Bronchial epithelial cell (primary cell): ENCODE measurements at regions not wholly inside any gene's neighbourhood (a gene's known extent, or its start where the extent isn't known, plus 50 kb on each side); places are given as distances from the start of the nearest gene placed in this dataset.

ENCODE experiments used
- DNase-seq: peaks from one replicate; pipeline ENCODE4 v3.0.0-alpha.2; 2010; ENCODE audit warnings: low read depth
- FAIRE-seq: peaks from 2 replicates; lab custom pipeline; 2011; peaks lifted over from hg19 to GRCh38; lab: Jason Lieb, UNC
- H3K27me3 ChIP-seq: 2 replicates; pipeline ENCODE4 v1.5.1; 2011; ENCODE audit warnings: low read length; ENCODE audit not compliant: control insufficient read depth, insufficient read depth
- H3K36me3 ChIP-seq: 2 replicates; pipeline ENCODE4 v1.5.1; 2011; ENCODE audit warnings: low read length; ENCODE audit not compliant: control insufficient read depth, insufficient read depth
- H3K4me3 ChIP-seq: 2 replicates; pipeline ENCODE4 v1.5.1; 2011; ENCODE audit warnings: mild to moderate bottlenecking, low read depth, low read length, control low read depth
- CTCF ChIP-seq: IDR thresholded peaks from 2 replicates; pipeline ENCODE4 v1.5.1; 2011; ENCODE audit warnings: mild to moderate bottlenecking, moderate library complexity, low read length, control low read depth, inconsistent platforms; ENCODE audit not compliant: insufficient read depth, severe bottlenecking

GRCh38 chr16:79750311-79750710 lies 149.8 kb upstream of the MAF start:
- FAIRE-seq (no peak), DNase-seq (no peak)
- TF ChIP-seq CTCF = no peak
- no peak overlapping the region for H3K4me3 ChIP-seq
- no peaks in the 10 kb centered on the region for H3K36me3 ChIP-seq
- H3K27me3 ChIP-seq = no peaks in the 10 kb centered on the region

GRCh38 chr16:79748629-79749028 lies 148.1 kb upstream of the MAF start:
- FAIRE-seq = no peak
- TF ChIP-seq CTCF = no peak
- no peaks in the 10 kb centered on the region for H3K36me3 ChIP-seq

GRCh38 chr16:79747688-79748087 lies 147.2 kb upstream of the MAF start:
- Histone ChIP-seq H3K27me3 (no peaks in the 10 kb centered on the region), H3K36me3 (no peaks in the 10 kb centered on the region), H3K4me3 (no peak overlapping the region)
- no peak for TF ChIP-seq CTCF
- DNase-seq (peak; percentile 52), FAIRE-seq (no peak)

More at GRCh38 chr16:79748629-79749028, 148.1 kb upstream of the MAF start:
- no peak for DNase-seq
- Histone ChIP-seq H3K27me3 (no peaks in the 10 kb centered on the region), H3K4me3 (no peak overlapping the region)

- TF ChIP-seq CTCF = no peak
- Histone ChIP-seq H3K36me3 (no peaks in the 10 kb centered on the region), H3K4me3 (no peak overlapping the region), H3K27me3 (no peaks in the 10 kb centered on the region)
- DNase-seq (no peak), FAIRE-seq (no peak)
These were observed 139.7 kb upstream of the MAF start for GRCh38 chr16:79740252-79740651.

DNA sequence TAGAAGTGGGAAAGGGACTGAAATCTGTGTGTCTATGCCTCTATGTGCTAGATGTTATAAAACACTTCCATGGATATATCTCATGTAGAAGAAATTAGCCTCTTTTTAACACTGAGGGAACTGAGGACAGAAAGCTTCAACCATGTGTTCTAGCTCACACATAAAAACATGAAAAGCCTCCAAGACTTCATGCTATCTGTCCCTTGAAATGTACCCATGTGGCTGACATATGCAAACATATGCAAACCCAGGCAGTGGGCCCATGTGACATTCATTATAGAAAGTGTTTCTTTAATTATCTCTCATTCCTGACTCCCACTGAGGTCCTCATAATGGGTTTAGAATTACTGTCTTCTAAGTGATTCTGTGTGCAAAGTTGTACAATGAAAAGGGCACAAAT lies 134.7 kb upstream of the MAF start:
- Histone ChIP-seq H3K36me3 (no peaks in the 10 kb centered on the region), H3K4me3 (no peak overlapping the region), H3K27me3 (peaks cover 2% of the 10 kb centered on the region)
- DNase-seq (no peak), FAIRE-seq (no peak)
- no peak for TF ChIP-seq CTCF

DNA sequence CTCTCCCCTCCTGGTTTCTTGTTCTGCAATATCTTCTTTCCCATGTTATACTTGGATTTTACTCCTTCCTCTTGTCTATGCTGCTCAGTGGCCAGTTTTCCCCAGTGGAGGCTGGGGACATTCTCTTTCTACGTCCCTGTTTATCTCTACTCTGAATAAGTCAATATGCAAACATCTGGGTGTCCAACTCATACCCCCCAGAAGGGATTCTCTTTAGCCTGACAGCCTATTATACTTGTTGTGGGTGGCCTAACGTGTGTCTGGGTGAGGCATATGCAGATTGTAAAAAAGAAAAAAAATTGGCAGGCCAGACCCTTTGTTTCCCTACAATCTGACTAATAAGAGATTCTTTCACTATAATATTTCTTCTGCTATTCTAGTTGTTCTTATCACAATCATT lies 134.2 kb upstream of the MAF start:
- DNase-seq (no peak), FAIRE-seq (no peak)
- Histone ChIP-seq H3K4me3 (no peak overlapping the region), H3K27me3 (peaks cover 2% of the 10 kb centered on the region), H3K36me3 (no peaks in the 10 kb centered on the region)
- TF ChIP-seq CTCF = no peak
